Neural cell (in vitro differentiated cells): ENCODE measurements at regions not wholly inside any gene's neighbourhood (a gene's known extent, or its start where the extent isn't known, plus 50 kb on each side); places are given as distances from the start of the nearest gene placed in this dataset.

Experiments
- H2AFZ ChIP-seq: fragments of 200-600, 300-800 bp; sonication (generic), shearing (Covaris generic); 2 replicates; pipeline ENCODE4 v1.6.0; 2014; ENCODE audit warnings: low read depth, mild to moderate bottlenecking, antibody characterized with exemption, low read length, moderate library complexity
- H3F3A ChIP-seq: fragments of 200-600 bp; shearing (Covaris generic); 2 replicates; pipeline ENCODE4 v1.6.1; 2016; ENCODE audit warnings: mild to moderate bottlenecking, moderate library complexity, mixed read lengths, antibody characterized with exemption, low read length; ENCODE audit not compliant: insufficient read depth, poor library complexity, severe bottlenecking
- H3K27ac ChIP-seq: fragments of 200-600, 300-800 bp; sonication (generic), shearing (Covaris generic); 2 replicates; pipeline ENCODE4 v1.5.1; 2014; ENCODE audit warnings: mild to moderate bottlenecking, low read length, moderate library complexity
- H3K27me3 ChIP-seq: fragments of 300-800, 200-600 bp; sonication (generic), shearing (Covaris generic); 2 replicates; pipeline ENCODE4 v1.6.0; 2014; ENCODE audit warnings: mild to moderate bottlenecking, low read depth, low read length, moderate library complexity; ENCODE audit not compliant: insufficient read depth
- H3K36me3 ChIP-seq: fragments of 300-800, 200-600 bp; sonication (generic), shearing (Covaris generic); 2 replicates; pipeline ENCODE4 v1.5.1; 2014; ENCODE audit warnings: mild to moderate bottlenecking, antibody characterized with exemption, low read length, moderate library complexity; ENCODE audit not compliant: insufficient read depth
- H3K4me2 ChIP-seq: fragments of 300-800, 200-600 bp; sonication (generic), shearing (Covaris generic); 2 replicates; pipeline ENCODE4 v1.6.0; 2014; ENCODE audit warnings: mild to moderate bottlenecking, low read length
- H3K4me3 ChIP-seq: fragments of 300-800, 200-600 bp; sonication (generic), shearing (Covaris generic); 2 replicates; pipeline ENCODE4 v1.5.1; 2014; ENCODE audit warnings: mild to moderate bottlenecking, low read length, moderate library complexity
- H3K79me2 ChIP-seq: fragments of 200-600 bp; shearing (Covaris generic); replicated peaks from 2 replicates; pipeline ENCODE4 v1.6.0; 2014; ENCODE audit warnings: mild to moderate bottlenecking, low read length, moderate library complexity; ENCODE audit not compliant: insufficient read depth
- H3K9ac ChIP-seq: fragments of 300-800, 200-600 bp; sonication (generic), shearing (Covaris generic); 2 replicates; pipeline ENCODE4 v1.6.1; 2016; ENCODE audit warnings: mild to moderate bottlenecking, low read length, mixed read lengths
- H3K9me2 ChIP-seq: fragments of 200-600 bp; shearing (Covaris generic); 2 replicates; pipeline ENCODE4 v1.6.1; 2016; ENCODE audit warnings: mild to moderate bottlenecking, low read length, mixed read lengths; ENCODE audit not compliant: insufficient read depth
- H3K9me3 ChIP-seq: fragments of 200-600, 300-800 bp; sonication (generic), shearing (Covaris generic); 2 replicates; pipeline ENCODE4 v1.6.1; 2016; ENCODE audit warnings: mild to moderate bottlenecking, mixed run types, low read length, moderate library complexity, mixed read lengths
- H4K20me1 ChIP-seq: fragments of 200-600 bp; shearing (Covaris generic); 2 replicates; pipeline ENCODE4 v1.6.1; 2016; ENCODE audit warnings: mild to moderate bottlenecking, mixed run types; ENCODE audit not compliant: insufficient read depth
- EP300 ChIP-seq: fragments of 450-650 bp; conservative IDR thresholded peaks from 2 replicates; pipeline ENCODE4 v1.6.1; 2014; ENCODE audit warnings: antibody characterized with exemption, mild to moderate bottlenecking, moderate library complexity; ENCODE audit not compliant: poor library complexity, severe bottlenecking
- EZH2 ChIP-seq: fragments of 200-600, 300-800 bp; shearing (Covaris generic), sonication (generic); IDR thresholded peaks from 2 replicates; pipeline ENCODE4 v1.6.1; 2014; ENCODE audit warnings: antibody characterized with exemption, low read length, borderline replicate concordance, mild to moderate bottlenecking; ENCODE audit not compliant: insufficient read depth, poor library complexity, severe bottlenecking
- MXI1 ChIP-seq: fragments of 450-650 bp; conservative IDR thresholded peaks from 2 replicates; pipeline ENCODE4 v1.6.1; 2014; ENCODE audit warnings: antibody characterized with exemption, mild to moderate bottlenecking; ENCODE audit not compliant: poor library complexity, severe bottlenecking
- POLR2AphosphoS5 ChIP-seq: IDR thresholded peaks from 2 replicates; pipeline ENCODE4 v1.6.1; 2012
- RAD21 ChIP-seq: fragments of 450-650 bp; conservative IDR thresholded peaks from 2 replicates; pipeline ENCODE4 v1.6.1; 2014; ENCODE audit warnings: antibody characterized with exemption, mild to moderate bottlenecking, moderate library complexity
- SMC3 ChIP-seq: fragments of 450-650 bp; conservative IDR thresholded peaks from 2 replicates; pipeline ENCODE4 v1.6.1; 2014; ENCODE audit warnings: antibody characterized with exemption, mild to moderate bottlenecking, moderate library complexity; ENCODE audit not compliant: poor library complexity
- TAF1 ChIP-seq: IDR thresholded peaks from 2 replicates; pipeline ENCODE4 v1.6.1; 2012; ENCODE audit warnings: low read depth
- TF ChIP-seq, protein P1 (sequence below): fragments of 450-650 bp; IDR thresholded peaks from 2 replicates; pipeline ENCODE4 v1.5.1; 2014; ENCODE audit warnings: antibody characterized with exemption, mild to moderate bottlenecking, moderate library complexity; ENCODE audit not compliant: poor library complexity, severe bottlenecking
- TF ChIP-seq, protein P2 (sequence below): IDR thresholded peaks from 2 replicates; pipeline ENCODE4 v1.6.1; 2012; ENCODE audit warnings: borderline replicate concordance

DNA sequence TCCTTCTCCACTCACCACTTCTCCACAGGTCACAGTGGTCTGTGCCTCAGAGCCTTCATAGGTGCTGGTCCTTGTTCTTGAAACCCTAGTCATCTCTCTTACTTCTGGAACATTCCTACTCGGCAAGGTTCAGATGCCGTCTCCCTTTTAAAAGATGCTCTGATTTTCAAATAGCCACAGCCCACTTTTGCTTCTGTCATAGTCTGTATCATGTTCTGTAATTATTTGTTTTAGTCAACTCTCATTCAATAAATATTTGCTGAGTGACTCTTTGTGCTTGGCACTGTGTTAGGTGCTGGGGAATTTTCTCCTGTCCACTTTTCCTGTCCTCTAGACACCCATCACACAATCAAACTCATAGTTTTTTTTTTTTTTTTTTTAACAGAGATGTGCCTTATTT, 181.3 kb upstream of the IL12B start:
- no peaks in the 10 kb centered on the region for H4K20me1 ChIP-seq
- no peak overlapping the region for H3K4me3 ChIP-seq
- TF ChIP-seq EZH2: no peak
- H3K9ac ChIP-seq: no peak overlapping the region
- H3K36me3 ChIP-seq: no peaks in the 10 kb centered on the region
- H3K27me3 ChIP-seq: no peaks in the 10 kb centered on the region
- H2AFZ ChIP-seq: no peak overlapping the region
- no peak overlapping the region for H3K27ac ChIP-seq
- H3K4me2 ChIP-seq: no peak overlapping the region
- H3K79me2 ChIP-seq: no peaks in the 10 kb centered on the region
- H3K9me2 ChIP-seq: no peaks in the 10 kb centered on the region
- no peaks in the 10 kb centered on the region for H3F3A ChIP-seq
- H3K9me3 ChIP-seq: no peaks in the 10 kb centered on the region

DNA sequence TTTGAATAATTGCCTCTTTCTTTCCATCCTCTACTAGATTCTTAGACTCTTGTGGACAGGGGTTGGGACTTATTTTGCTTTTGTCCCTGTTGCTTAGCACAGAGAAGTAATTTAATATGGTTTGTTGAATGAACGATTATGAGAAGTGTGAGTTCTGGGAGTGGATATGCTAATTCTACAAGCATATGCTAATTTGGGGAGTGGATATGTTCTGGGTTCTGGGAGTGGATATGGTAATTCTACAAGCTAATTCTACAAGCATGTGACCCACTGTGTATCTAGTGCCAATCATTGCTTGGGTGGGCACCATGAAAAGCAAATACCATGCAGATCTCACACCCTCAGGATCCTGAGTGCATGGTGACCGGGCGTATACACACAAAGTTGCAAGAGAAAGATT, 181.8 kb upstream of the IL12B start:
- Histone ChIP-seq H3K9ac (no peak overlapping the region), H3K27me3 (no peaks in the 10 kb centered on the region), H3K79me2 (no peaks in the 10 kb centered on the region), H3K4me2 (no peak overlapping the region), H2AFZ (no peak overlapping the region), H3K36me3 (no peaks in the 10 kb centered on the region), H3K4me3 (no peak overlapping the region), H3K9me3 (no peaks in the 10 kb centered on the region), H3K27ac (no peak overlapping the region), H3K9me2 (no peaks in the 10 kb centered on the region), H4K20me1 (no peaks in the 10 kb centered on the region), H3F3A (no peaks in the 10 kb centered on the region)
- TF ChIP-seq, protein P1, sequence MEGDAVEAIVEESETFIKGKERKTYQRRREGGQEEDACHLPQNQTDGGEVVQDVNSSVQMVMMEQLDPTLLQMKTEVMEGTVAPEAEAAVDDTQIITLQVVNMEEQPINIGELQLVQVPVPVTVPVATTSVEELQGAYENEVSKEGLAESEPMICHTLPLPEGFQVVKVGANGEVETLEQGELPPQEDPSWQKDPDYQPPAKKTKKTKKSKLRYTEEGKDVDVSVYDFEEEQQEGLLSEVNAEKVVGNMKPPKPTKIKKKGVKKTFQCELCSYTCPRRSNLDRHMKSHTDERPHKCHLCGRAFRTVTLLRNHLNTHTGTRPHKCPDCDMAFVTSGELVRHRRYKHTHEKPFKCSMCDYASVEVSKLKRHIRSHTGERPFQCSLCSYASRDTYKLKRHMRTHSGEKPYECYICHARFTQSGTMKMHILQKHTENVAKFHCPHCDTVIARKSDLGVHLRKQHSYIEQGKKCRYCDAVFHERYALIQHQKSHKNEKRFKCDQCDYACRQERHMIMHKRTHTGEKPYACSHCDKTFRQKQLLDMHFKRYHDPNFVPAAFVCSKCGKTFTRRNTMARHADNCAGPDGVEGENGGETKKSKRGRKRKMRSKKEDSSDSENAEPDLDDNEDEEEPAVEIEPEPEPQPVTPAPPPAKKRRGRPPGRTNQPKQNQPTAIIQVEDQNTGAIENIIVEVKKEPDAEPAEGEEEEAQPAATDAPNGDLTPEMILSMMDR: no peak
- TF ChIP-seq EP300 (no peak), MXI1 (no peak), EZH2 (no peak), POLR2AphosphoS5 (no peak), SMC3 (no peak), TAF1 (no peak), RAD21 (no peak)
- TF ChIP-seq, protein P2, sequence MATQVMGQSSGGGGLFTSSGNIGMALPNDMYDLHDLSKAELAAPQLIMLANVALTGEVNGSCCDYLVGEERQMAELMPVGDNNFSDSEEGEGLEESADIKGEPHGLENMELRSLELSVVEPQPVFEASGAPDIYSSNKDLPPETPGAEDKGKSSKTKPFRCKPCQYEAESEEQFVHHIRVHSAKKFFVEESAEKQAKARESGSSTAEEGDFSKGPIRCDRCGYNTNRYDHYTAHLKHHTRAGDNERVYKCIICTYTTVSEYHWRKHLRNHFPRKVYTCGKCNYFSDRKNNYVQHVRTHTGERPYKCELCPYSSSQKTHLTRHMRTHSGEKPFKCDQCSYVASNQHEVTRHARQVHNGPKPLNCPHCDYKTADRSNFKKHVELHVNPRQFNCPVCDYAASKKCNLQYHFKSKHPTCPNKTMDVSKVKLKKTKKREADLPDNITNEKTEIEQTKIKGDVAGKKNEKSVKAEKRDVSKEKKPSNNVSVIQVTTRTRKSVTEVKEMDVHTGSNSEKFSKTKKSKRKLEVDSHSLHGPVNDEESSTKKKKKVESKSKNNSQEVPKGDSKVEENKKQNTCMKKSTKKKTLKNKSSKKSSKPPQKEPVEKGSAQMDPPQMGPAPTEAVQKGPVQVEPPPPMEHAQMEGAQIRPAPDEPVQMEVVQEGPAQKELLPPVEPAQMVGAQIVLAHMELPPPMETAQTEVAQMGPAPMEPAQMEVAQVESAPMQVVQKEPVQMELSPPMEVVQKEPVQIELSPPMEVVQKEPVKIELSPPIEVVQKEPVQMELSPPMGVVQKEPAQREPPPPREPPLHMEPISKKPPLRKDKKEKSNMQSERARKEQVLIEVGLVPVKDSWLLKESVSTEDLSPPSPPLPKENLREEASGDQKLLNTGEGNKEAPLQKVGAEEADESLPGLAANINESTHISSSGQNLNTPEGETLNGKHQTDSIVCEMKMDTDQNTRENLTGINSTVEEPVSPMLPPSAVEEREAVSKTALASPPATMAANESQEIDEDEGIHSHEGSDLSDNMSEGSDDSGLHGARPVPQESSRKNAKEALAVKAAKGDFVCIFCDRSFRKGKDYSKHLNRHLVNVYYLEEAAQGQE: no peak

DNA sequence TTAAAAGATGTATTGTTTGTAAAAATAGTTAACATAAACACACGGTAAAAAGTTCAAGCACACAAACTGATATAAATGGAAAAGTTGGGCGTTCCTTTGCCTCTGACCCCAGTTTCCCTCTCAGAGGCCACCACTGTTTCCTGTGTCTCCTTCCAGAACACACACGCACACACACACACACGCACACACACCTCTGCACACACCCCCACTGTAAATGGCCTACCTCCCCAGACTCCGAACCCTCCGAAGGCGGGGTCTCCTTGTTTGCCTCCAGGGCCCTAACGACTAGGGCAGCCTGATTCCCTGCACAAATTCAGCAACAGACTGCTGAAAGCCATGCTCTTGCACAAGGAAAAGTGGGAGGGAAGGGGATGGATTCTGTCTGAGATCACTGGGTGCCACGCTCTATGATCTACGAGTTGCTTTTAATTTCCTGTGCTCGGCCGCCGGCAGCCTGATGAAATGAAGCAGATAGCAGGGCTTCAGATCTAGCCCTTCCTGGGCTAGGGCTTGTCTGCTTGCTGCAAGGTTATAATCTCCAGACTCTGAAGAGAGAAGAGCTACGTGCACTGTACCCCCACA, 184.0 kb upstream of the IL12B start:
- Histone ChIP-seq H3F3A (no peaks in the 10 kb centered on the region), H4K20me1 (no peaks in the 10 kb centered on the region), H3K4me3 (no peak overlapping the region), H3K9me2 (no peaks in the 10 kb centered on the region), H3K36me3 (no peaks in the 10 kb centered on the region), H3K27ac (no peak overlapping the region), H3K79me2 (no peaks in the 10 kb centered on the region), H2AFZ (no peak overlapping the region), H3K4me2 (no peak overlapping the region), H3K9me3 (no peaks in the 10 kb centered on the region), H3K27me3 (no peaks in the 10 kb centered on the region), H3K9ac (no peak overlapping the region)
- TF ChIP-seq, protein P1: no peak
- no peak for TF ChIP-seq TAF1
- no peak for TF ChIP-seq EP300
- TF ChIP-seq, protein P2: no peak
- TF ChIP-seq EZH2: no peak
- TF ChIP-seq SMC3: no peak
- no peak for TF ChIP-seq MXI1
- no peak for TF ChIP-seq RAD21
- no peak for TF ChIP-seq POLR2AphosphoS5
